B cell (primary cell): ENCODE measurements at regions not wholly inside any gene's neighbourhood (a gene's known extent, or its start where the extent isn't known, plus 50 kb on each side); places are given as distances from the start of the nearest gene placed in this dataset.

Source experiments
- ATAC-seq: fragments of 200-7000 bp; cut with Tn5 transposase; one replicate; pipeline ENCODE4 v1.10.0; 2021; ENCODE audit warnings: low read depth, mild to moderate bottlenecking, moderate number of reproducible peaks, moderate library complexity
- CTCF ChIA-PET: fragments of 350-600 bp; sonication (Branson Sonifier 250); formaldehyde crosslinking; loops from one replicate; lab custom pipeline; 2021; ENCODE audit warnings: antibody characterized with exemption, inconsistent platforms; lab: Charles Lee
- POLR2A ChIA-PET: fragments of 350-600 bp; sonication (Branson Sonifier 250); formaldehyde crosslinking; loops from one replicate; lab custom pipeline; 2021; ENCODE audit warnings: antibody characterized with exemption; lab: Charles Lee
- DNase-seq: peaks from one replicate; pipeline ENCODE4 v3.0.0; 2013
- H2AFZ ChIP-seq: 2 replicates; pipeline ENCODE4 v1.6.1; 2012; ENCODE audit warnings: mild to moderate bottlenecking, low read depth, low read length; ENCODE audit not compliant: insufficient read depth, poor library complexity, severe bottlenecking
- H3K27ac ChIP-seq, 2 donors: 1 replicate in 1 of 2; 2 replicates in 1 of 2; pipeline ENCODE4 v1.5.1; 2012 to 2013; ENCODE audit warnings: low read length in 2 of 2, mild to moderate bottlenecking in 2 of 2, moderate library complexity in 1 of 2
- H3K27me3 ChIP-seq, 4 experiments: fragments of 200-600 bp in 1 of 4; sonication (generic) in 1 of 4; replicated peaks in 1 of 4; 1 replicate in 2 of 4; 2 replicates in 2 of 4; pipeline versions ENCODE4 v1.6.1 to v1.7.0; 2013 to 2016; ENCODE audit warnings: low read length in 3 of 4, mild to moderate bottlenecking in 2 of 4, mixed read lengths in 1 of 4, moderate library complexity in 1 of 4; ENCODE audit not compliant: insufficient read depth in 4 of 4, control insufficient read depth in 3 of 4; ENCODE audit errors: control extremely low read depth in 1 of 4
- H3K36me3 ChIP-seq, 2 experiments: replicated peaks in 1 of 2; 1 replicate in 1 of 2; 2 replicates in 1 of 2; pipeline versions ENCODE4 v1.6.1 to v1.7.1; 2013; ENCODE audit warnings: low read length in 1 of 2; ENCODE audit not compliant: insufficient read depth in 2 of 2, control insufficient read depth in 1 of 2; ENCODE audit errors: control extremely low read depth in 1 of 2, extremely low read depth in 1 of 2
- H3K4me1 ChIP-seq, 2 donors: fragments of 200-600 bp in 1 of 2; sonication (generic) in 1 of 2; 1 replicate in 1 of 2; 2 replicates in 1 of 2; pipeline versions ENCODE4 v1.5.1 to v1.6.1; 2013 to 2017; ENCODE audit warnings: low read length in 2 of 2; ENCODE audit not compliant: control insufficient read depth in 2 of 2, insufficient read depth in 2 of 2
- H3K4me2 ChIP-seq: replicated peaks from 2 replicates; pipeline ENCODE3; 2012; ENCODE audit warnings: mild to moderate bottlenecking, low read depth, low read length; ENCODE audit not compliant: poor library complexity, severe bottlenecking
- H3K4me3 ChIP-seq, 5 experiments: fragments of 200-600 bp in 1 of 5; sonication (generic) in 1 of 5; 1 replicate in 3 of 5; 2 replicates in 2 of 5; pipeline versions ENCODE4 v1.5.1 to v1.7.0; 2011 to 2016; ENCODE audit warnings: low read length in 4 of 5, mild to moderate bottlenecking in 4 of 5, low read depth in 2 of 5, control low read depth in 1 of 5, moderate library complexity in 1 of 5; ENCODE audit not compliant: insufficient read depth in 1 of 5; ENCODE audit errors: control extremely low read depth in 1 of 5, extremely low read depth in 1 of 5
- H3K79me2 ChIP-seq: fragments of 200-600 bp; sonication (generic); one replicate; pipeline ENCODE4 v1.6.0; 2016; ENCODE audit warnings: low read length; ENCODE audit not compliant: control insufficient read depth, insufficient read depth
- H3K9ac ChIP-seq: fragments of 200-600 bp; sonication (generic); 2 replicates; pipeline ENCODE4 v1.6.1; 2017; ENCODE audit warnings: mild to moderate bottlenecking, low read length, moderate library complexity
- H3K9me3 ChIP-seq, 3 donors: one replicate each; pipeline versions ENCODE4 v1.6.1 to v1.7.1; 2013; ENCODE audit warnings: low read length in 2 of 3; ENCODE audit not compliant: control insufficient read depth in 2 of 3, insufficient read depth in 1 of 3; ENCODE audit errors: control extremely low read depth in 1 of 3
- H4K20me1 ChIP-seq: 2 replicates; pipeline ENCODE4 v1.6.0; 2012; ENCODE audit warnings: mild to moderate bottlenecking, low read length; ENCODE audit not compliant: insufficient read depth, control insufficient read depth, poor library complexity, severe bottlenecking
- H3K27ac Mint-ChIP-seq: one replicate; pipeline ENCODE4 v1.8.0; 2021; ENCODE audit warnings: mixed read lengths
- H3K27me3 Mint-ChIP-seq: one replicate; pipeline ENCODE4 v1.8.0; 2021; ENCODE audit warnings: mixed read lengths
- H3K4me1 Mint-ChIP-seq: one replicate; pipeline ENCODE4 v1.8.0; 2021; ENCODE audit warnings: mixed read lengths
- H3K4me3 Mint-ChIP-seq: one replicate; pipeline ENCODE4 v1.8.0; 2021; ENCODE audit warnings: mixed read lengths
- H3K9me3 Mint-ChIP-seq: one replicate; pipeline ENCODE4 v1.8.0; 2022; ENCODE audit warnings: mixed read lengths; ENCODE audit not compliant: insufficient read depth
- EZH2 ChIP-seq: IDR thresholded peaks from 2 replicates; pipeline ENCODE4 v1.6.1; 2012; ENCODE audit warnings: borderline replicate concordance, low read depth, mild to moderate bottlenecking, moderate library complexity, low read length; ENCODE audit not compliant: insufficient read depth, poor library complexity, severe bottlenecking
- WGBS: methylation state at CpG from one replicate; pipeline ENCODE4 v1.1.5; 2013; ENCODE audit warnings: missing lambda C conversion rate; ENCODE audit not compliant: insufficient coverage; 5-methylcytosine and 5-hydroxymethylcytosine counted together
- intact Hi-C: fragments of 100-400 bp; cut with micrococcal nuclease; formaldehyde crosslinking; loops from one replicate; pipeline ENCODE4 v1.10.0; 2022
- TF ChIP-seq, protein P1 (sequence below): fragments of 200-600 bp; IDR thresholded peaks from one replicate; pipeline ENCODE4 v1.8.0; 2022; ENCODE audit warnings: antibody characterized with exemption, mild to moderate bottlenecking

DNA sequence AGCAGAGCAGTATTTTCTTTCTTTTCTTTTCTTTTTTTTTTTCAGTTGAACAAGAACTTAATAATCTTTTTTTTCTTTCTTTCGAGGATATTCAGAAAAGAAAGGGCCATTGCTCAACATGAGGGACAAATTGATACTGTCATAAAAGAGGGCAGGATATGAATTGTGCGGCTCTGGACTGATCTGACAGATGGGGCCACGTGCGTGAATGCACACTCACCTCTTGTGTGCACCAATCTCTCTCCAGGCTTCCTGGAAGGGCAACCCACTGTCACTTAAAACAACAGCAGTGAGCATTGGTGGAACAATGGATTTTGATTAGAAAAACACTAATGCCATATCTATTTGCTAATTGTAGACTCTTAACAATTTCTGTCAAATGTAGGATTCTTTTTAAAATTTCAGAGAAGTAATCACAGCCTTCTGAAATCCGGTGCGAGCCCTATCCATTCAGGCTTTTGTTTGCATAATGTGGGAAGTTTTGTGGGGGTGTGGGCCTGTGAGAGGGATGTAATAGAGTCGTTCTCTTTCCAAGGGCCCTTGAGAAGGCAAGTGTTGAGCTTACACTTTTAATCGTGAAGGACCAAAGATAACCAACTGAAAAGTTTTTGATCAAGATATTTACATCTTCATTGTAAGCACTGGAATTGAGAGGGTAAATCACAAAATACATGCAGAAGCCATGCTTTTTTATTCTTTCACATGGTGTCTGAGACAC, 298.8 kb downstream of the SP3 start:
- CTCF ChIA-PET, result no interaction called here
- H3K9ac ChIP-seq, result no peak overlapping the region
- POLR2A ChIA-PET, result no interaction called here

DNA sequence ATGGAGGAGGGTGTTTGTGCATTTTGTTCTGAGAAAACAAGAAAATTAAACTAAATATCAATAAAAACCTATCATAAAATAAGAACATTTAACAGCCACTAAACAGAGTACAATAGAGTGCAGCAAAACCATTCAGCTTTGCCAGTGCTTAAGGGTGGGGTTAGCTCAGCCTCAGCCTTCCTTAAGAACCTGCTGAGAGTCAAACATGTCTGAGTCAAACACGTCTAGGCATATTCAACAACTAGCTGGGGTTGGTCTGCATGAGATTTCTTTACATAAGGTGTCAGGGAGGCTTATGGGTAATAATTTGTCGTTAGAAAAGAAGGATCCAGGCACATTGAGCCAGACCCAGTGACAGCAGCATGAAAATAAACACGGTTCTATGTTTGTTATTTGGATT, 298.2 kb downstream of the SP3 start:
- ATAC-seq (no peak), DNase-seq (no peak)
- no peak overlapping the region for H3K4me3 ChIP-seq
- intact Hi-C loops, result no loop called here
- H3K4me2 ChIP-seq, result no peak overlapping the region
- no peak overlapping the region for H3K4me3 Mint-ChIP-seq
- H3K9me3 Mint-ChIP-seq, result no peaks in the 10 kb centered on the region
- H3K27ac Mint-ChIP-seq, result no peak overlapping the region
- no peak overlapping the region for H3K9ac ChIP-seq
- no peaks in the 10 kb centered on the region for H3K9me3 ChIP-seq
- 83% methylated on average over 3 of the region's 3 CpGs for WGBS
- POLR2A ChIA-PET, result no interaction called here
- peaks cover 42% of the 10 kb centered on the region for H3K27me3 Mint-ChIP-seq
- no peaks in the 10 kb centered on the region for H4K20me1 ChIP-seq
- H3K79me2 ChIP-seq, result no peaks in the 10 kb centered on the region
- CTCF ChIA-PET, result no interaction called here
- H3K4me1 Mint-ChIP-seq, result no peaks in the 10 kb centered on the region
- no peaks in the 10 kb centered on the region for H3K4me1 ChIP-seq
- H3K27me3 ChIP-seq, result peaks cover 0 to 6% (median 2%) of the 10 kb centered on the region in 4 experiments
- no peak overlapping the region for H3K27ac ChIP-seq
- no peaks in the 10 kb centered on the region for H3K36me3 ChIP-seq
- TF ChIP-seq, protein P1, sequence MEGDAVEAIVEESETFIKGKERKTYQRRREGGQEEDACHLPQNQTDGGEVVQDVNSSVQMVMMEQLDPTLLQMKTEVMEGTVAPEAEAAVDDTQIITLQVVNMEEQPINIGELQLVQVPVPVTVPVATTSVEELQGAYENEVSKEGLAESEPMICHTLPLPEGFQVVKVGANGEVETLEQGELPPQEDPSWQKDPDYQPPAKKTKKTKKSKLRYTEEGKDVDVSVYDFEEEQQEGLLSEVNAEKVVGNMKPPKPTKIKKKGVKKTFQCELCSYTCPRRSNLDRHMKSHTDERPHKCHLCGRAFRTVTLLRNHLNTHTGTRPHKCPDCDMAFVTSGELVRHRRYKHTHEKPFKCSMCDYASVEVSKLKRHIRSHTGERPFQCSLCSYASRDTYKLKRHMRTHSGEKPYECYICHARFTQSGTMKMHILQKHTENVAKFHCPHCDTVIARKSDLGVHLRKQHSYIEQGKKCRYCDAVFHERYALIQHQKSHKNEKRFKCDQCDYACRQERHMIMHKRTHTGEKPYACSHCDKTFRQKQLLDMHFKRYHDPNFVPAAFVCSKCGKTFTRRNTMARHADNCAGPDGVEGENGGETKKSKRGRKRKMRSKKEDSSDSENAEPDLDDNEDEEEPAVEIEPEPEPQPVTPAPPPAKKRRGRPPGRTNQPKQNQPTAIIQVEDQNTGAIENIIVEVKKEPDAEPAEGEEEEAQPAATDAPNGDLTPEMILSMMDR, result no peak
- no peak for TF ChIP-seq EZH2
- H2AFZ ChIP-seq, result no peak overlapping the region

More for the DNA sequence above, 298.8 kb downstream of the SP3 start:
- Histone ChIP-seq H3K9me3 (no peaks in the 10 kb centered on the region), H3K27me3 (peaks cover 0 to 6% (median 2%) of the 10 kb centered on the region in 4 experiments), H3K4me1 (no peaks in the 10 kb centered on the region), H3K36me3 (no peaks in the 10 kb centered on the region), H3K27ac (no peak overlapping the region), H3K4me2 (no peak overlapping the region), H2AFZ (no peak overlapping the region), H3K4me3 (no peak overlapping the region), H3K79me2 (no peaks in the 10 kb centered on the region), H4K20me1 (no peaks in the 10 kb centered on the region)
- DNase-seq (no peak), ATAC-seq (no peak)
- intact Hi-C loops, result no loop called here
- peaks cover 39% of the 10 kb centered on the region for H3K27me3 Mint-ChIP-seq
- TF ChIP-seq, protein P1, result no peak
- TF ChIP-seq EZH2, result no peak
- no peak overlapping the region for H3K27ac Mint-ChIP-seq
- no peak overlapping the region for H3K4me3 Mint-ChIP-seq
- no peaks in the 10 kb centered on the region for H3K9me3 Mint-ChIP-seq
- no peaks in the 10 kb centered on the region for H3K4me1 Mint-ChIP-seq
- 80% methylated on average over 5 of the region's 8 CpGs for WGBS
